ACHN (cell line): ENCODE measurements at regions not wholly inside any gene's neighbourhood (a gene's known extent, or its start where the extent isn't known, plus 50 kb on each side); places are given as distances from the start of the nearest gene placed in this dataset.
"Not testable (repeated sequence)": the region's sequence is repeated elsewhere in the genome, so short reads cannot be mapped to it uniquely, and the experiment has no call there.

Experiments
- DNase-seq: peaks from one replicate; pipeline ENCODE4 v3.0.0-alpha.2; 2015
- in situ Hi-C: cut with HindIII; loops from 2 replicates; pipeline ENCODE4 v1.10.0; 2017; ENCODE audit warnings: low sequenced_read_pairs, low pct_ligation_motif_present, low pct_unique_long_range_greater_than_20kb

DNA sequence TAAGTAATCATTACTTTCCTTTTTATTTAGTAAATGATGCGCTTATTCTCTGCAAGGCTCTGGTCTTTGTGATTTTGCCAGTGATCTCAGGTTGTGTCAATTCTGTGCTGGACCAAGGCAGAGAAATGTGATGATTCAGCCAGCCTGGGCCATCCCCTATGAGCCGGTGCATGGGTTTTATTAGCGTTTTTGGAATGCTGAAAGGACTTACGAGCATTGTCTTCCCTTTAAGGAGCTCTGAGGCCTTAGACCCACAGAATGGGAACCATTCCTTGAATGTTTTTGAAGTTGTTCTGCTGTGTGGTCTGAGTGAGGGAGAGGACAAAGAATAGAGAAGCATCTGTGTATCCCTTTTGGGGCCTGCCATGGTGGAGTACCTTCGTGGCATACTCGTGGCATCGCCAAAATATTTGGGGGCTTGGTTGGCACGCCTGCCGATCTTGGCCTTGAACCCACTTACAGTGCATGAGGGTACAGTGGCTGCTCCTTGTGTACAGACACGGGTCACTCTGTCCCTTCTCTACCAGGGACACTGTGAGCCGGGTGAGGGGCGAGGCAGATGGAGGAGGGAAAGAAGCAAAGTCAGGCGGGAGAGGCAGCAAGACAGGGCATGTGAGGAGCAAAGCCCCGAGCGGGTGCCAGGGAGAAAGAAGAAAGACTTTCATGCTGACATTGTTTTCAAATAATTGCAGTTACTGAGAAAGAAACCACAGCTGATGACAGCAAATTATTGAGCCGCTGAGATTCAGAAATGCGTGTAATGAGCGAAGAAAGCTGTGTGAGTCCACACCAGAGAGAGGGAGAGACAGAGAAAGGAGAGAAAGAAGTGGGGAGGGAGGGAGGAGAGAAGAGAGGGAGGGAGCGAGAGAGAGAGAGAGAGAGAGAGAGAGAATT lies 269.4 kb upstream of the RGMA start:
- DNase-seq: no peak
- in situ Hi-C loops: no loop called here

DNA sequence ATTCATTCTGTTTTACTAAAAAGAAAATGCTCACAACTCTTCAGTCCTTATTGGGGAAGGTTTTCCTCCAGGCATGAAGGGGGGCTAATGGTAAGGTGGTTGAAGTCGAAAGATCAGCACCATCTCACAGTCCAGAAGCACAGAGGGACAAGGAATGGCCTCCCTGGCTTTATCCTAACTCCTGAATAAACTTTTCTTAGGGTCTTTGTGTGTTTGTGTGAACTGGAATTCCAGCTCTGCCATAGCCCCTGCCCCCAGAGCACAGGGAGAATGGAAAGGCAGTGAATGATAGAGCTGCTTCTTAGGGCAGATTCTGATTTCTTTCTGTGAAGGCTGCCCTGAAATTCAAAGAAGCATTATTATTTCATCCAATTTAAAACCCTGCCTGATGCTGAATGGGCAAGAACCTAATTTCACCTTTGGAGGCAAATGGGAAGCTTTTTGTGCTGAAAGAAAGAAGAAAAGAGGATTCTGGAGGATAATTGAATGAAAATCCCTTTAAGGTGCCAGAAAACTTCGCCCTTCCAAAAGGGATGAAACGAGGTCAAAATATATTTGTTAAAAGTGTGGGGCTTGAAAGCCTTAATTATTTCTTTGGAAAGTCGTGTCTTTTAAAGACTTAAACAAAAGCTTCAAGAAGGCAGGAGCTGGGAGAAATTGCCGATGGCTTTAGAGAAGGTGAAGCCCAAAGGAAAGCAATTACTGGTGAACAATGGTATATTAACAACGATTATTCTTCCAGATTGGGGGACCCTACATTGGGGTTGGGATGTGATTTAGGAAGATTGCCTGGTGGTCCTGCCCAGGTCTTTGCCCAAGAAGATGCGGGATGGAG lies 259.9 kb upstream of the RGMA start:
- DNase-seq: no peak
- in situ Hi-C loops: no loop called here

DNA sequence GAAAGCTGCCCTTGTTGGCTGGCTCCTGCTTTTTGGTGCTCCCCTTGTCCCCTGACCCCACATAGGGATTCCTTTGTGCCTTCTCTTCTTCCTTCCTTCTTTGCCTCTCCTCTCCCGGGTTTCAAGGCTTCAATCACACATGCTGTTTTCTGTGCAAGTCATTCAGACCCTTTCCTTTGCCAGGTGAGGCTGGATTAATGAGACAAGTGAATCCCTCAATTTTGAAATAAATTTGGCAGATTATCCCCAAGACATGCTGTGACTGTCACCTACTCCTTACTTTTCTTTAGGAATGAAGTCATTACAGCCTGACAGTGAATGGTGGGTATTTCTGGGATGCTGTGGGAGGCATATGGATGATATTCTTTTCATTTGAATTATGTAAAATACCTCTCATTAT lies 259.0 kb upstream of the RGMA start:
- DNase-seq: no peak
- in situ Hi-C loops: no loop called here

DNA sequence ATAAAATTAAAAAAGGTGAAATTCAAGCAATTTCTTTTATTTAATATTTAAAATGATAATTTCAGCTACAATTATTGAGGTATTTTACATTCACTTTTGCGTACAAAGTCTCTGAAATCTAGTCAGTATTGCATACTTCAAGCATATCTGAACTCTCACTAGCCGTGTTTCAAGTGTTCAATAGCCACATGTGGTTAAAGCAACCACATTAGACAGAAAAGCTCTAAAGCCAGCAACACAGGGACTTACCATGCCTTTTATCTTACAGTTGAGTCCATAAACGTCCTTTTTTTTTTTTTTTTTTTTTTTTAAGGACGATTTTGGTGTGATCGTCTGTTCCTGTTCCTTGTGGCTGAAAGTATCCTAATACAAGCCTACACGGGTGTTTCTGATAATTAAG lies 257.0 kb upstream of the RGMA start:
- DNase-seq: no peak
- in situ Hi-C loops: no loop called here

DNA sequence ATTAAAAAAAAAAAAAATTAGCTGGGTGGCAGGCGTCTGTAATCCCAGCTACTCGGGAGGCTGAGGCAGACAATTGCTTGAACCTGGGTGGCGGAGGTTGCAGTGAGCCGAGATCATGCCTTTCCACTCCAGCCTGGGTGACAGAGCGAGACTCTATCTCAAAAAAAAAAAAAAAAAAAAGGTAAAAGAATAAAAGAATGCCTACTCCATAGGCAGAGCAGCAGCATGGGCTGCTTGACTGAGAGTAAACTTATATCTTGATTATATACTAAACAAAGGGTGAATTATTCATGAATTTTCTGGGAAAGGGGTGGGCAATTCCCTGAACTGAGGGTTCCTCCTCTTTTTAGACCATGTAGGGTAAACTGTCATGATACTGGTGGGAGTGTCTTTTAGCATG lies 254.4 kb upstream of the RGMA start:
- DNase-seq, in situ Hi-C loops: not testable (repeated sequence)

DNA sequence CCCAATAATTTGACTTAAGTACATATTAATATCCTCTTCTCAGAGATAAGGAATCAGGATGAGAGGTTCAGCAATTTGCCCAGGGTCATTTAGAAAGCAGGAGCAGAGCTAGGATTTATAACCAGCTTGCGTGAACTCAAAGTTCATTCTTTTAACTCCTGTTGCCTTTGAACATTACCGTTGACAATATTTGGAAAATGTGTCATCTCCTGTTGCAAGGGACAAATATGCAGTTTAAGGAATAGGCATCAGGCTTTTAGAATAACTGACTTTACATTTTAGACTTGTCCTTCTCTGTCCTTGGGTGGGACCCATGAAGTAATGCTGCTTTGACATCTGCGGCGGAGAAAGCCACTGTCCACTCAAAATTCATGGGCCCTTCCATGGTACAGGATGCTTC lies 252.2 kb upstream of the RGMA start:
- DNase-seq: no peak
- in situ Hi-C loops: no loop called here

DNA sequence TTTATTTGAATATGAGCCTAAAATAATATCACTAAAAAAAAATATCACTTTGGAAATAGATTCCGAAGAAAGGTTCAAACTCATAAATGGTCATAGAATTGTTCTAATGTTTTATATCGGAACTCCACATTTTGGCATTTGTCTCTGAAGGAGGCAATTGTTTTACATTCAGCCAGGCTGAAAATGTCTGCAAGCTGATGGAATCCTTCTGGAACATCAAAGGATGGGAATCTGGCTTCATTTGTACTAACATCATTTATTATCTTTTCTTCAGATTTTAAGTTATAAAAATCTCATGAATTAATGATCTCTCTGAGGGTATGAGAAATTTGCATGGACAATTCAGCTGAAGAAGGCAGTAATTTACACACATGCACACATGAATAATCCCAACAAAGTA lies 251.4 kb upstream of the RGMA start:
- in situ Hi-C loops: no loop called here

DNA sequence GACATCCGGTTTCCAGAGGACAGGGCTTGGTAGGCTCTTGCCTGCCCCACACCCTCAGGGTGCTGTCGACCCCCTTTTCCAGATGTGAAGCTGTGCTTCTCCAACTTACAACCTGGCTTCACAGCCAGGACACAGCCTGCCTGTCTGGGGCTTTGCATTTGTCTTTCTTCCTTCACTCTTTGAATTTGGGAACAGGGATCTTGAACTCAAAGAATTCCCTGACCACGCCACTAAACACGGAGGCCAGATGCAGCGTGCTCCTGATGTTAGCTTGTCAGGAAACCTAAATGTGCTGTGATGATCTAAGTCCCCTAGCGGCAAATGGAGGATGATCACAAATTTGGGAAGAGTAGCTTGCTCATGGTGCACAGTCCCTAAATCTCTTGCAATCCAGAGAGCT lies 244.8 kb upstream of the RGMA start:
- in situ Hi-C loops: no loop called here
- no peak for DNase-seq

More for the DNA sequence above, 251.4 kb upstream of the RGMA start:
- no peak for DNase-seq

DNA sequence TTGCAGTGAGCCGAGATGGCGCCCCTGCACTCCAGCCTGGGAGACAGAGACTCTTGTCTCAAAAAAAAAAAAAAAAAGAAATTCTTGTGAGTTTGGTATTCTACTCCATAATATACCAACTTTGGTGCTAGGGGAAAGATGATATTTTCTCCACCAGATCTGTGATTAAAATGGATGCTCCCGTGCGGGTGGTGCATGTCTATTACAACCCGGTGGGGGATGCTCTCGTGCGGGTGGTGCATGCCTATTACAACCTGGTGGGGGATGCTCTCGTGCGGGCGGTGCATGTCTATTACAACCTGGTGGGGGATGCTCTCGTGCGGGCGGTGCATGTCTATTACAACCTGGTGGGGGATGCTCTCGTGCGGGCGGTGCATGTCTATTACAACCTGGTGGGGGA lies 244.1 kb upstream of the RGMA start:
- in situ Hi-C loops: not testable (repeated sequence)

DNA sequence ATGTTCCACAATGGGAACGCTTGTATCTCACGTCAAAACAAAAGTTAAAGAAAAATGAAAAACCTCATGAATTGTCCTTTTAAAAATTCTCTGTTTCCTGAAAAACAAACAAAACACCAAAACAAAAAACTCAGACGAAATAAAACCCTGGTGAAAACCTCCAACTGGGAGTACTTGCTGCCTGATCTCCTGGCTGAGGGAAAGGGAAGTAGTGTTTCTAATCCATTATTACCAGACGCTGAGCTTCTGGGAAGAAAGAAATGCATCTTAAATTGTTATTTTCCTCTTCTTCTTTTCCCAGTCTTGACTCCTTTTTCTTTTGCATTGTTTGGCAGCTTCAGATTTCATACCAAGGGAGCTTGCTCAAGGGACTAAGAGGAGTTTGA lies 243.2 kb upstream of the RGMA start:
- no peak for DNase-seq
- in situ Hi-C loops: no loop called here

More for the DNA sequence above, 244.1 kb upstream of the RGMA start:
- not testable (repeated sequence) for DNase-seq

DNA sequence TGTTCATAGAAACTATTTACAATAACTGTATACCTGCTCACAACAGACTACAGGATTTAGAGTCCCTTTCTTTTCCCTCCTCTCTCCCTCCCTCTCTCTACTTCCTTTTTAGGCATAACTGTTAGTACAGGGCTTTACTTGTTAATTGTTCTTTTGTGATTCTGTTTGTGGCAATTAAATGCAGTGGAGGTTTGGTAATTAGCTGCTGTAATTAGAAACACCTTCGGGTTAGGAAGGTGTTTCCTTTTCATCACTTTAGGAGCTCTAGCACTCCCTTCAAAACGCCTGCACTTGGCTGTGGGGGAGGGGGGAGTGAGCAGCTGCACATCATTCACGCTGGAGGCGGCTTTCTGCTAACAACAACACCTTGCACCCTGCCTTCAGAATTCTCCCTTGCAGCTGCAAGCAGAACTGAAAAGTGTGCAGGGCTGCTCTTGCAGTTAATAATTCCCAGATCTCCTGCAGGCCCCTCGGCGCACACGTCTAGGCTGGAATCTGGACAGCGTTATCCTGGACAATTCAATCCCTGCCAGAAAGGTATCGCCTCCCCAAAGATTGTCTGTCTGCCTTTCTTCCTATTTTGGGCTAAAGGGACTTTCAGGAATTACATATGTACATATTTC lies 242.6 kb upstream of the RGMA start:
- in situ Hi-C loops: no loop called here
- no peak for DNase-seq

DNA sequence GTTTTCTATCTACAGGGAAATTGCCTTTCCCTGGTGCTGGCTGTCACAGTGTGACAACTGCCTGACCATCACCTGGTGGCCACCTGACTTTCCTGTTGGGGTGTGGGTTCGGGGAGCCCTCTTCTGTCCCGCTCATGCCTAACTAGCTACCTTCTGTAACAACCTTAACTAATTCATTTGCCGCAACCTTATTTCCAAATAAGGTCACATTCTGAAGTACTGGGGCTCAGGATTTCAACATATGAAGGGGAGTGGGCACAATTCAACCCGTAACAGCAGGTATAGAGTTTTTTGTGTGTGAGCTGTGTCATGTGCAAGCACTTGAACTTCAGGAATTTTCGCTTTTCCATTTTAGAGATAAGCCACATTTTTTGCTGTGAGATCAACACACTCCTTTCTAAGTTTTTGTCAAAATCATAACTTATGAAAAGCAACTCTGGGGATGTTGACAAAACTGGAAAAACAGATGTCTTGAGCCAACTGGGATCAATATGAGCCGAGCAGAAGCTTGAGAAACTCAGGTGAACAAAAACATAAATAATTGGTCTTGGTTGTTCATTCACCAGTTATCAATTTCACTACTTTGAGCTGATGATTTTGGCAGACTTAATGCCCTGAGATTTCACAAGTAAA lies 242.0 kb upstream of the RGMA start:
- DNase-seq: no peak
- in situ Hi-C loops: no loop called here

DNA sequence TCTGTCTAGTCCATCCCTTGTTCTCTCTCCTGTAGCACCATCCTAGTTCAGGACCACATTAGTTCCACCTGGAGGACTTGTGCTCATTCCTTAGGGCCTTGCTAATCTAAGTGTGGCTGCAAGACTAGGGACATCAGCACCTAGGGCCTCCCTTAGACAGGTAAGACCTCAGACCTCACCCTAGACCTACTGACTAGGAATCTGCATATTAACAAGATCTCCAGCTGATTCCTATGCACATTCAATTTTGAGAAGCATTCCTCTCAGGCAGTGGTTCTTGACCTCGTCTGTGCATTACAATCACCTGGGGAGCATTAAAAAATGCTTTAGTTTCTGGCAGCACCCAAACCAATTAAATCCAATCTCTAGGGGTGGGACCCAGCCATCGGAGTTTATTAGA lies 238.4 kb upstream of the RGMA start:
- DNase-seq: no peak
- in situ Hi-C loops: no loop called here

DNA sequence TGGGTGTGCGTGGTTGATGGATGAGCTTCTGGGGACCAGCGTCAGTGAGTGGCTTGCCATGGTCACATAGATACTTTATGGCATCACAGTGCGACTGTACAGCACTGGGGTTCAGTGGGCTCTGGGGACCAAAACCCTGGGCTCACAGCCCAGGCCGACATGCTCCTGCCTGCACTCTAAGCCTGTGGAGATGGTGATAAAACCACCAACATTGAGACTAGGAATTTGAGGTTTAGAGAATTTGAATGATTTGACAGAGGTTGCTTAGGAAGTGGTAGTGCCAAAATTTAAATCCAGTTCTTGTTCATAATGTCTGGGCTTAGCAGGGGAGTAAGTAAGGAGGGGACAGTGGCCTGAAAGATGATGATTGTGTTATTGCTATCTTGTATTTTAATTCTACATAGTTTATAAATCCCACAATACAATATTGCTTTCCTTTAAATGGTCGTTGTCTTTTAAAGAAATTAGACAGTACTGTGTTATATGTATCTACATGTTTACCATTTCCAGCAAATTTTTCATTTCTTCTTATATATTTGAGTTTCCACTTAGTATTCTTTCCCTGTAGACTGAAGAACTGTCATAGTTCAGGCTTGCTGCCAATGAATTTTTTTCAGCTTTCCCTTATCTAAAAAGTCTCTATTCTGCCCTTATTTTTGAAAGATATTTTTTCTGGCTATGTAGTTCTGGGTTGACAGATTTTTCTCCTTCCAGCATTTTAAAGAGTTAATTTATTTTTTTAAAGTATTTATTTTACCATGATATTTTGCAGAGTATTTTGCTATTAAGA lies 235.4 kb upstream of the RGMA start:
- in situ Hi-C loops: no loop called here
- DNase-seq: no peak

DNA sequence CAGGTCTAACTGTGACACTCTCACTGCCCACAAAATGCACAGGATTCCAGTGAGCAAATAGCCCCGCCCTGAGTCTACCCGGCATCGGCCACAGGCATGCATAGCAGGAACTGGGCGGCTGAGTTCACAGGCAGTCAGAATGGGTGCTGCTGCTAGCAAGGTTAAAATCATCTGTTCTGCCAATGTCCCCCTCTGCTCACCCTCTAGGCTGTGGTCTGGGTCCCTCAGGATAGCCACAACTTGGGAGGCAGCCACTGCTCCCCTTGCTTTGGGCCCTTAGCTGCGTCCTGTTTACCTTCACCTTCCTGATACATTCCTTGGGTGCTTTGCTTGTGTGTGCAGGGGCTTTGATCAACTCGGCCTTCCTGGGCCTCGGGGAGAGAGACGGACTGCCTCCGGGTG lies 232.9 kb upstream of the RGMA start:
- DNase-seq: no peak
- in situ Hi-C loops: no loop called here

DNA sequence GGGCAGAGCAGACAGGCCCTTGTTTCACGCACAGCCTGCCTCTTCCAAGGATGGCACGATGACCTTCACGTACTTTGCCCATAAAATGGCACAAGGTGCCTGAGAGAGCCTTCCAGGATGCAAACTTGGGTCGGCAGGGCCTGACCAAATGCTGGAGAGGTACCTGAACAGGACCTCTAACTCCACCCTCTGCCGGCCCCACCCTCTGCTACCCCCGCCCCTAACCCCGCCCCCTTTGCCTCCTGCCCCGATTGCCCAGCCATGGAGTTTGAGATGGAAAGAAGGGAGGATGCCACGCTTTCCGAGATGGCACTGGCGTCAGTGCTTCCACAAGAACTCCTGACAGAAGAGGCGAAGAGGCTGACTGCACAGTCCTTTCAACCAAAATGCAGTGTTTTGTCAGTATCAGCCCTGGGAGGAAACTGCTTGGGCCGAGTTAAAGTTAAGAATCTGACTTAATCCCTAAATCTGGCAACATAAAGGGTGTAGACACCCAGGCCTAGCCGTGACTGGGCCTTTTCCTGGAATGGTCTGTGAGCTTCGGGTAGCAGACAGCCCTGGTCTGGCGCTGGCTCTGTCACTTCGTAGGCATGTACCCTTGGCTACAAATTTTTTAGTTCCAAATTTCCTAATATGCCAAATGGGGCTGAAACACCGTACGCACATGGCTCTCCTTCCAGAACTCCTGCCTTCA lies 230.3 kb upstream of the RGMA start:
- in situ Hi-C loops: no loop called here
- no peak for DNase-seq

DNA sequence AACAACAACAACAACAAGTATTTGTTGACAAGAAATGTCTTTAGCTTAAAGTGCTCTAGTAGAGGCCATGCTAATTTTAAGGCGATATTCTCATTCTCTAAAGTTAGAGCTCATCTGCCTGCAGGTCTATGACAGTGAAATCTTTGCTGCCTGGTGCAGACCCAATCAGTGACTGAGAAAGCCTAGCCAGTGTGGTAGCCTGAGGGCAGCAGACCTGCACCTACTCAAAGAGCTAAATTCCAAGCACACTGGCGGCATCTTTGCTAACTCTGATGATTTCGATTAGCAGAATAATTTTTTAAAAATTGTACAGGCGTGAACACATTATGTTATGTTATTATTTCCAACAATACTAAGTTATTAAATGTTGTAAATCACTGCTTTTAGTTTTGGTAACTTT lies 228.8 kb upstream of the RGMA start:
- no peak for DNase-seq
- in situ Hi-C loops: no loop called here

DNA sequence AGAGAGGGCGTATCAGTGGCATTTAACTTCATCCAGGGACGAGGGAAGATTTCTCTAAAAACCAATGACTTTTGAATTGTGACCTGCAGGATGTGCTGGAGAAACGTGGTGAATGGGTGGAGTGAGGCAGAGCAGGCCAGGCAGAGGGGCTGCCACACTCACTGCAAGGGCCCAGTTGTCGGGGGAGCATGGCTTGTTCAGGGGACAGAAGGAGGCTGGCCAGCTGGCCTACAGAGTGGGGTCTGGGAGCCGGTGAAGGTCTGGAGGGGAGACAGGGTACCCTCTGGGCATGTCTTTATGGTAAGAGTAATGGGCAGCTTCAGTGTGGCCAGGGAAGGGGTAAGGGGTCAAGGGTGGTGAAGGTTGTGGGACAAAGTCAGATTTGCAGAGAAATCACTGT lies 225.2 kb upstream of the RGMA start:
- in situ Hi-C loops: no loop called here
- DNase-seq: no peak
